LNCaP clone FGC (cell line): ENCODE measurements at regions not wholly inside any gene's neighbourhood (a gene's known extent, or its start where the extent isn't known, plus 50 kb on each side); places are given as distances from the start of the nearest gene placed in this dataset.

Experiments
- DNase-seq: peaks from one replicate; pipeline ENCODE4 v3.0.0-alpha.2; 2011; ENCODE audit warnings: low read depth
- H3K4me3 ChIP-seq: 2 replicates; pipeline ENCODE4 v1.5.1; 2011; ENCODE audit warnings: mild to moderate bottlenecking, low read depth, low read length, control low read depth
- CTCF ChIP-seq: IDR thresholded peaks from 2 replicates; pipeline ENCODE4 v1.5.1; 2012; ENCODE audit warnings: mild to moderate bottlenecking; ENCODE audit not compliant: control insufficient read depth, insufficient read depth; ENCODE audit errors: extremely low read depth

GRCh38 chr10:10787586-10787985 is 230.1 kb upstream of the CELF2 start:
- TF ChIP-seq CTCF: no peak
- no peak for DNase-seq
- H3K4me3 ChIP-seq: no peak overlapping the region

GRCh38 chr10:10788761-10789160 is 228.9 kb upstream of the CELF2 start:
- TF ChIP-seq CTCF: no peak
- no peak overlapping the region for H3K4me3 ChIP-seq
- no peak for DNase-seq

GRCh38 chr10:10791869-10792268 is 225.8 kb upstream of the CELF2 start:
- DNase-seq: no peak
- H3K4me3 ChIP-seq: no peak overlapping the region
- TF ChIP-seq CTCF: no peak

GRCh38 chr10:10792681-10793080 is 225.0 kb upstream of the CELF2 start:
- no peak for TF ChIP-seq CTCF
- no peak overlapping the region for H3K4me3 ChIP-seq
- DNase-seq: no peak

- no peak overlapping the region for H3K4me3 ChIP-seq
- no peak for TF ChIP-seq CTCF
- no peak for DNase-seq
Measured at GRCh38 chr10:10794046-10794445, 223.6 kb upstream of the CELF2 start.

- H3K4me3 ChIP-seq: no peak overlapping the region
- TF ChIP-seq CTCF: no peak
- DNase-seq: no peak
Measured at GRCh38 chr10:10794791-10795191, 222.9 kb upstream of the CELF2 start.

- no peak for DNase-seq
- no peak overlapping the region for H3K4me3 ChIP-seq
- TF ChIP-seq CTCF: no peak
Measured at GRCh38 chr10:10796061-10796773, 221.5 kb upstream of the CELF2 start.
